HG02763 (cell line): ENCODE measurements at regions not wholly inside any gene's neighbourhood (a gene's known extent, or its start where the extent isn't known, plus 50 kb on each side); places are given as distances from the start of the nearest gene placed in this dataset.

Source experiments
- ATAC-seq: cut with Tn5 transposase; IDR thresholded peaks from one replicate; pipeline ENCODE4 v1.9.1; 2021; ENCODE audit warnings: mild to moderate bottlenecking, moderate library complexity; ENCODE audit not compliant: unreplicated experiment

- no peak for ATAC-seq
Measured at GRCh38 chr20:22003680-22004079, 298.2 kb downstream of the PAX1 start.

GRCh38 chr20:22001886-22002285, 296.4 kb downstream of the PAX1 start:
- no peak for ATAC-seq

GRCh38 chr20:21995461-21995860, 290.0 kb downstream of the PAX1 start:
- no peak for ATAC-seq

GRCh38 chr20:21994203-21994602, 288.7 kb downstream of the PAX1 start:
- no peak for ATAC-seq

GRCh38 chr20:21982559-21982958, 277.1 kb downstream of the PAX1 start:
- ATAC-seq: no peak

GRCh38 chr20:21981597-21982344, 276.3 kb downstream of the PAX1 start:
- no peak for ATAC-seq

- no peak for ATAC-seq
Measured at GRCh38 chr20:21981179-21981578, 275.7 kb downstream of the PAX1 start.

- ATAC-seq: no peak
Measured at GRCh38 chr20:21971436-21971835, 266.0 kb downstream of the PAX1 start.

- no peak for ATAC-seq
Measured at GRCh38 chr20:21968486-21968885, 263.0 kb downstream of the PAX1 start.

GRCh38 chr20:21967481-21967880, 262.0 kb downstream of the PAX1 start:
- no peak for ATAC-seq

GRCh38 chr20:21956591-21956990, 251.1 kb downstream of the PAX1 start:
- no peak for ATAC-seq

- ATAC-seq: no peak
Measured at GRCh38 chr20:21947406-21947805, 241.9 kb downstream of the PAX1 start.

- ATAC-seq: no peak
Measured at GRCh38 chr20:21944227-21944626, 238.8 kb downstream of the PAX1 start.

- no peak for ATAC-seq
Measured at GRCh38 chr20:21941941-21942805, 236.7 kb downstream of the PAX1 start.

GRCh38 chr20:21936720-21937380, 231.4 kb downstream of the PAX1 start:
- ATAC-seq: no peak

GRCh38 chr20:21936261-21936660, 230.8 kb downstream of the PAX1 start:
- no peak for ATAC-seq

GRCh38 chr20:21933526-21933925, 228.1 kb downstream of the PAX1 start:
- no peak for ATAC-seq

- ATAC-seq: no peak
Measured at GRCh38 chr20:21921251-21921650, 215.8 kb downstream of the PAX1 start.

GRCh38 chr20:21920211-21920610, 214.7 kb downstream of the PAX1 start:
- ATAC-seq: no peak

GRCh38 chr20:21918398-21918797, 212.9 kb downstream of the PAX1 start:
- ATAC-seq: no peak

- ATAC-seq: no peak
Measured at GRCh38 chr20:21902391-21902790, 196.9 kb downstream of the PAX1 start.
